Mesodermal cell (in vitro differentiated cells): ENCODE measurements at regions not wholly inside any gene's neighbourhood (a gene's known extent, or its start where the extent isn't known, plus 50 kb on each side); places are given as distances from the start of the nearest gene placed in this dataset.

Experiments
- H3K27ac ChIP-seq: 2 replicates; pipeline ENCODE4 v1.7.0; 2013; ENCODE audit warnings: mild to moderate bottlenecking, low read depth, low read length, moderate library complexity; ENCODE audit not compliant: severe bottlenecking
- H3K36me3 ChIP-seq: 2 replicates; pipeline ENCODE4 v1.7.1; 2013; ENCODE audit warnings: mild to moderate bottlenecking, low read length, moderate library complexity; ENCODE audit not compliant: control insufficient read depth, insufficient read depth
- H3K4me1 ChIP-seq: one replicate; pipeline ENCODE4 v1.7.1; 2013; ENCODE audit warnings: mild to moderate bottlenecking, low read length; ENCODE audit not compliant: insufficient read depth, control insufficient read depth, poor library complexity, severe bottlenecking
- H3K4me3 ChIP-seq: 2 replicates; pipeline ENCODE4 v1.7.0; 2013; ENCODE audit warnings: low read length, control low read depth, mild to moderate bottlenecking; ENCODE audit not compliant: insufficient read depth, poor library complexity, severe bottlenecking; ENCODE audit errors: extremely low read depth
- H3K9me3 ChIP-seq: 2 replicates; pipeline ENCODE4 v1.7.1; 2013; ENCODE audit warnings: mild to moderate bottlenecking, low read length, moderate library complexity; ENCODE audit not compliant: control insufficient read depth
- whole genome bisulfite sequencing, 2 experiments: methylation state at CpG; one replicate each; pipeline ENCODE4 v1.1.5; 2013; ENCODE audit warnings: missing lambda C conversion rate in 2 of 2; ENCODE audit not compliant: insufficient coverage in 2 of 2; 5-methylcytosine and 5-hydroxymethylcytosine counted together

- Histone ChIP-seq H3K9me3 (no peaks in the 10 kb centered on the region), H3K36me3 (no peaks in the 10 kb centered on the region), H3K4me1 (peaks cover 16% of the 10 kb centered on the region), H3K4me3 (no peak overlapping the region), H3K27ac (no peak overlapping the region)
- 100% methylated on average over 1 of the region's 1 CpG for WGBS, 2 experiments
These were observed 694.6 kb downstream of the DNAH5 start for GRCh38 chr5:13249854-13250253.

- no peak overlapping the region for H3K27ac ChIP-seq
- no peaks in the 10 kb centered on the region for H3K36me3 ChIP-seq
- no peaks in the 10 kb centered on the region for H3K9me3 ChIP-seq
- WGBS, 2 experiments = 86% methylated on average over 2 of the region's 3 CpGs; no CpG with 5 or more reads in 1 of the 2 experiments
- peaks cover 16% of the 10 kb centered on the region for H3K4me1 ChIP-seq
- H3K4me3 ChIP-seq = no peak overlapping the region
These were observed 696.2 kb downstream of the DNAH5 start for GRCh38 chr5:13248253-13248652.

GRCh38 chr5:13246053-13246452 lies 698.4 kb downstream of the DNAH5 start:
- WGBS, 2 experiments = 46 to 59% methylated on average over 3 to 5 of the region's 5 CpGs
- Histone ChIP-seq H3K9me3 (no peaks in the 10 kb centered on the region), H3K27ac (no peak overlapping the region), H3K4me3 (no peak overlapping the region), H3K4me1 (peaks cover 12% of the 10 kb centered on the region), H3K36me3 (no peaks in the 10 kb centered on the region)

- Histone ChIP-seq H3K36me3 (no peaks in the 10 kb centered on the region), H3K9me3 (no peaks in the 10 kb centered on the region), H3K4me3 (no peak overlapping the region), H3K27ac (no peak overlapping the region), H3K4me1 (peaks cover 8% of the 10 kb centered on the region)
- WGBS, 2 experiments = 88 to 95% methylated on average over 17 to 20 of the region's 20 CpGs
These were observed 700.3 kb downstream of the DNAH5 start for GRCh38 chr5:13244151-13244550.

GRCh38 chr5:13227513-13227912 lies 717.0 kb downstream of the DNAH5 start:
- Histone ChIP-seq H3K36me3 (no peaks in the 10 kb centered on the region), H3K9me3 (no peaks in the 10 kb centered on the region), H3K27ac (no peak overlapping the region), H3K4me1 (no peaks in the 10 kb centered on the region), H3K4me3 (no peak overlapping the region)
- WGBS, 2 experiments = 60 to 63% methylated on average over 1 of the region's 1 CpG

DNA sequence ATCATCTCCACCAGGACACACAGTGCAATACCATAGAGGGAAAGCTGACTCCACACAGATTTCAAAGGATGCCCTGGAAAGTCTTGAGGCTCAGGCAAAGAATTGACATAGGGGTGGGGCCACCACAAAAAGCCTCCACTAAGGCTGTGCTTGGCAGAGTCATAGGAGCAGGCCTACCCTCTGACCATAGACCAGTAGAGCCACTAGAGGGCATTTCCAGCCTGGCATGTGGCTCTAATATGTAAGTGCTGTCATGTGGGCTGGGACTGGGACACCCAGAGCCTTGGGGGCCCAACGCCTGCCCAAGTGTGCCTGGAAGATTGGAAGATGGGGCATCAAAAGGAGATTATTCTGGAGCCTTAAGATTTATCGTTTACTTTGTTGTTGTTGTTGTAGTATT lies 726.0 kb downstream of the DNAH5 start:
- WGBS, 2 experiments = no CpG with 5 or more reads among the region's 2 CpGs
- no peaks in the 10 kb centered on the region for H3K9me3 ChIP-seq
- H3K4me1 ChIP-seq = no peaks in the 10 kb centered on the region
- H3K36me3 ChIP-seq = no peaks in the 10 kb centered on the region
- no peak overlapping the region for H3K4me3 ChIP-seq
- no peak overlapping the region for H3K27ac ChIP-seq

DNA sequence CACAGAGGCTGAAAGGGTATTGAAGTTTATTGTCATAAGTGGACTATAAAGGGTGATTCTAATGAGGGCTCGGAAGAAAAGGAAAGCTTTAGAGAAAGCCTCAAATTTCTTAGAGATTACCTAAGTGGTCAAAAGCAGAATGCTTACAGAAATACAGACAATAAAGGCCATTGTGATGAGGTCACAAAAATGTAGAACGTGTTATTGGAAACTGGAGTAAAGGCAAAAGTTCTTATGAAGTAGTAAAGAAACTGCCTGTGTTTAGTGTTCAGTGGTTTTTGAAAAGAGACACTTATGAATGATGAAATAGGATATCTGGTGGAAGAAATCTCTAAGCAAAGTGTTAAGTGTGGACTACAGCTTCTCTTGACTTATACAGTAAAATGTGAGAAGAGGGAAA lies 726.9 kb downstream of the DNAH5 start:
- H3K9me3 ChIP-seq = no peaks in the 10 kb centered on the region
- WGBS, 2 experiments = 73 to 92% methylated on average over 2 of the region's 2 CpGs
- no peaks in the 10 kb centered on the region for H3K4me1 ChIP-seq
- no peaks in the 10 kb centered on the region for H3K36me3 ChIP-seq
- no peak overlapping the region for H3K27ac ChIP-seq
- H3K4me3 ChIP-seq = no peak overlapping the region

DNA sequence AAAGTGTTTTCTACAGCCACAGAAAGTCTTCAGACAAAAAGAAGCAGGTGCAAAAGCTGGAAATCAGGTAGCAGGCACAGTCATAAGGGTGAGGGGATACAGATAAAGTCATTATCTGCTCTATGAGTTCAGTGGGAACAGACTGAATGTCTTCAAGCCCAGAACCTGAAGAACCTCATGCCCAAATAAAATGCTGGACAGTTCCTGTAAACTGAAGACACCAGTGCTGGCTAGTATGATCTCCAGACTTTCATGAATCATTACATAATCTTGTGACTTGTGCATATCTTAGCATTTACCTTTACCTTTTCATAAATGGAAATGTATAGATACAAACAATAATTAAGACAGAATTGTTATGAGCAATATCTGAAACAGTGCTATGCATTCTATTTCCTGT lies 728.7 kb downstream of the DNAH5 start:
- Histone ChIP-seq H3K9me3 (no peaks in the 10 kb centered on the region), H3K4me1 (no peaks in the 10 kb centered on the region), H3K36me3 (no peaks in the 10 kb centered on the region), H3K4me3 (no peak overlapping the region), H3K27ac (no peak overlapping the region)

DNA sequence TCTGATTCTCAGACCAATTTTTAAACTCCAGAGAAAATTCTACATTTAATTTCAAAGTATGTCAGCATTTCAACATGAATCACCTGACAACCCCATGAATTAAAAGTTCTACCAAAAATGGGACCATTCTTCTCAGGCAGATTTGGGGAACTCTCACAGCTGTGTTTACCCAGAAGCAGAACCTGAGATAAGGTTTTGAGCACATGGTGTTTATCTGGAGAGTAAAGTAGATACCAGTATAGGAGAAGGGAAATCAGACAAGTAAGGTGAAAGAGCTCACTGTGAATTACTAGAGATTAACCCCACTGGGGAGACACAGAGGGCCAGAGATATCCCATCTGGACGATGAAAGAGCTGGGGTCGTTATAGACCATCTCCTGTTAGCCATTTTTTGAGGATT lies 729.1 kb downstream of the DNAH5 start:
- no peaks in the 10 kb centered on the region for H3K4me1 ChIP-seq
- H3K27ac ChIP-seq = no peak overlapping the region
- no peaks in the 10 kb centered on the region for H3K9me3 ChIP-seq
- H3K4me3 ChIP-seq = no peak overlapping the region
- no peaks in the 10 kb centered on the region for H3K36me3 ChIP-seq
- WGBS, 2 experiments = 60 to 100% methylated on average over 1 to 2 of the region's 2 CpGs

- H3K27ac ChIP-seq = no peak overlapping the region
- H3K4me3 ChIP-seq = no peak overlapping the region
- WGBS, 2 experiments = 60% methylated on average over 1 of the region's 1 CpG; no CpG with 5 or more reads in 1 of the 2 experiments
- no peaks in the 10 kb centered on the region for H3K4me1 ChIP-seq
- no peaks in the 10 kb centered on the region for H3K9me3 ChIP-seq
- no peaks in the 10 kb centered on the region for H3K36me3 ChIP-seq
These were observed 730.3 kb downstream of the DNAH5 start for GRCh38 chr5:13214182-13214581.

- Histone ChIP-seq H3K27ac (no peak overlapping the region), H3K9me3 (no peaks in the 10 kb centered on the region), H3K4me1 (no peaks in the 10 kb centered on the region), H3K36me3 (no peaks in the 10 kb centered on the region), H3K4me3 (no peak overlapping the region)
- WGBS, 2 experiments = 89% methylated on average over 2 to 3 of the region's 4 CpGs
These were observed 731.6 kb downstream of the DNAH5 start for GRCh38 chr5:13212886-13213285.

DNA sequence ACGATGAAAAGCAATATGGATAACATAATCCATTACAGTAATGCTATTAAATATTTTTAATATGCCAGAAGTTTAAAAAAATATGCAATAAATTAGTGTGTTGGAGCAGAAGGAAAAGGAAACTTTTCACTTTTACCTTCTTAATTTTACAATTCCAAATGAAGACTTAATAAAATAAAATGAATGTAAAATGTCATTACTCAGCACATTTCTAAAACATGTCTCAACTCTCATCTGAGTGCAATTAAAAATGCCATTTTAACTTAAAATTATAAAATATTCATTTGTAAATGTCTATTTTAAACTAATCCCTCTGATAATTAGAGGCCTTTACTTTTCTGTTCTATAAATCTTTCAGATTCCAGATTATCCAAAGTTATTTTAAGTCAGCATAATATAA lies 733.4 kb downstream of the DNAH5 start:
- no peaks in the 10 kb centered on the region for H3K4me1 ChIP-seq
- WGBS, 2 experiments = no CpG with 5 or more reads among the region's 1 CpG
- no peaks in the 10 kb centered on the region for H3K36me3 ChIP-seq
- no peak overlapping the region for H3K27ac ChIP-seq
- H3K9me3 ChIP-seq = no peaks in the 10 kb centered on the region
- no peak overlapping the region for H3K4me3 ChIP-seq
